GM21390 (cell line): ENCODE measurements at regions not wholly inside any gene's neighbourhood (a gene's known extent, or its start where the extent isn't known, plus 50 kb on each side); places are given as distances from the start of the nearest gene placed in this dataset.

Experiments
- ATAC-seq: cut with Tn5 transposase; IDR thresholded peaks from one replicate; pipeline ENCODE4 v1.9.1; 2021; ENCODE audit not compliant: unreplicated experiment

DNA sequence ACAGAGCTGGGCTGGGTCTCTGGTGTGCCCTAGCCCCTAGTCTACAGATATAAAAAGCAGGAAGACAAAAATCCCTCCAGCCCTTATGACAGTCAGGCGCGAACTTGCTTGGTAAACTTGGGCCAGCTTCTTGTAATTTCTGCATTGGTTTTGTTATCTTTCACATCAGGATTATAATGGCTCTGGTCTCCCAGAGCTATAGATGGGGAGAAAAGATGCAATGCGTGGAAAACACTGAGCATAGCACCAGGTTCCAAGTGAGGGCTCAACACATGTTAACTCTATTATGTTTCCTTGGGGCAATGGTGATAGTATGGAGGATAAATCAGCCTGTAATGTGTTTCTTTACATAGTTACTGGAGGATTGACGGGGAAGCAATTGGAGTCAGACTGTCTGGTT lies 246.8 kb upstream of the KCNG1 start:
- ATAC-seq, result no peak

DNA sequence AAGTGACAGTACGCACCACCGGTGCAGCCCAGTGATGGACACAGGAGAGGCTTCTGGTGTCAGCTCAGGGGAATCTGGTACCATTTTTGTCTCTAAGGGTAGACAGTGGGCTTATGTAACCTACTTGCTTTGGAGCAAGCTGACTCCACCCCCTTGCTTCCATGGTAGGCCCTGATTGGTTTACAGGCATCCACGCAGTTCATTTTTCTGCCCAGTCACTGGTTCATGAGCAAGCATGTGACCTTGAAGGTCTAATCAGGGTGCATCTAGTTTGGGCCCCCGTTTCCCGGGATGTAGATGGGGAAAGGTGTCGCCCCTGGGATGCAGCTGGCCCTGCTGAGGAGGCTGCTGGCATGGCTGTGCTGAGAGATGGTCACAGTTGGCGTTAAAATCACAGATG lies 244.8 kb upstream of the KCNG1 start:
- ATAC-seq, result no peak

DNA sequence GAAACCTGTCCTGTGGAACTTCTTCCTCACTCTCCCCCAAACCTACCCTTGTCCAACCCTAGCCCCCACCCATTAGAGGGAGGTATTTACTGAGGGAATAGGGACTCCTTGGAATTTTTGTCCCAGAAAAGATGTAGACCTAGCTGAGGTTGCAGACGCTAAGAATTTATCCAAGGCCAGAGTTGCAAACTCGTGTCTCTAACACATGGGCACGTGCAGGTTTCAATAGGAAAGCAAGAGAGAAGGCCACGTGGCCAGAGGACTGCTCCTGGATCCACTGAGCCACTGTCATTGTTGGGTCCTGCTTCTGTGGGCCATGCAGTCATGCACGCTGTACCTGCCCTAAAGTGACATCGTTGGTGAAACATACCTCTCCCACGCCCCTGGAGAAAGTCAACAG lies 243.4 kb upstream of the KCNG1 start:
- no peak for ATAC-seq

DNA sequence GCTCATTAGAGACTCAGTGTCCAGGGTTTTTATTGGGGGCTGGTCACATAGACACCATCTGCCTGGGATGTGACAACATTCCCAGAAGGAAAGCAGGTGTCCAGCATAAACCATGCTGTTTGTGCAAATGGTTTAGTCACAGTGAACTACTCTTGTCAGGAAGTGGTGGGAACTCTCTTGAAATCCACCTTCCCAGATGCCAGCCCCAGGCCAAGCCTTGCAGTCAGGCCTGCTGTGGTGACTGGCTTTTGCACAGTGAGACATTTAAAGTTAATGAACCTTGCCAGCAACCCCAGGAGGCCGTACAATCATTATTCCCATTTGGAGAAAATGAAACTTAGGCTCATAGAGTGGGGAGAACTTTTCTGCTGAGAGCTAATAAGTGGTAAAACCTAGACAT lies 242.5 kb upstream of the KCNG1 start:
- ATAC-seq, result no peak

DNA sequence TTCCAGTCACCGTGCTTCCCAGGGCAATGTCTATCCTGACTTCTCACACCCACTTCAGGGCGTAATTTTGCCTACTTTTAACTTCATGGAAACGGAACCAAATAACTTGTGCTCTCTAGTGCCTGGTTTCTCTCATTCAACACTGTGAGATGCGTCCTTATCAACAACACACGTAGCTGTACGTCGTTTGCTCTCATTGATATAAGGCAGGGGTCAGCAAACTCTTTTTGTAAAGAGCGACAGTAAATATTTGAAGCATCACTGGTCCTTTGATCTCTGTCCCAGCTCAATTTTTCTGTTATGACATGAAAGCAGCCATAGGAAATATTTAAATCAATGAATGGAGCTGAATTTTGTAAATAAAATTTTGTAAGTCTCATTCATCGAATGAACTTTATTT lies 239.3 kb upstream of the KCNG1 start:
- no peak for ATAC-seq

DNA sequence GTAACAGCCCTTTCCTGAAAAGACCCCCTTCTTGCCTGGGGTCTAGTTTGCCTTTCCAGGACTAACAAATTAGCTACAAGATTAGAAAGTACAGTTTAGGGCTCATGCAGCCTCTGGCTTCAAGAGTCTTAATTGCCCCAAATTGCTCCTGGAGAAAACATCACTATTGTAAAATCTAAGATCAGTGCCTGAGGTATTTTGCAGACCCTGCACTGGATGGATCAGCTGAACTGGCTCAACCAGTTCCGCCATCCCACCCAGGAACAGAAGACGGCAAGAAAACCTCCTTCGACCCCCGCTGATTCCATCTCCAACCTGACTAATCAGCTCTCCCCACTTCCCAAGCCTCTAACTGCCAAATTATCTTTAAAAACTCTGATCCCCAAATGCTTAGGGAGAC lies 236.5 kb upstream of the KCNG1 start:
- no peak for ATAC-seq

DNA sequence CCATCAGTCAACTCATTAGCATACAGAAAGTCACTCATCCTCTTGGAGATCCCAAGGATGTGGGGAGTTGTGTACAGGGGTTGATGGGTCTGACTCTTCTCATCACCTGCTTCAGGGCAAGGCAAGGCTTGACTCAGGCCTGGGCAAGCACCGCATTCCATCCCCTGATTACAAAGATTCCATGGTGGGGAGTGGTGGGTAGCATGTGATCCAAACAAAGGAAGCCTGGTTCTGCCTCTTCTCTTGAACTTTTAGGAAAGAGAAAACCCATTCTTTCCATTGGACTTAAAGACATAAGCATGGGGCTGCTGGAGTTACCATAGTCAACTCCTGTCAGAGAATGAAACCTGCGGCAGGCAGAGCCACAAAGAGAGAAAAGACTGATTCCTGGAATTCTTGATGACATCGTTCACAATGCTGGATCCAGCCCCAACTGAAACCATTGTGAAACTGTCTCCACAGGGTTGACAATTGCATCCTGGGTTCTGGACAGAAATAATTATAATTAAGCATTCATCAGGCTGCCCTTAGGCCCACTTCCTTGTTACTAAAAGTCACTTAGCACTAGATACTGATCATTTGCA lies 235.8 kb upstream of the KCNG1 start:
- ATAC-seq, result no peak

DNA sequence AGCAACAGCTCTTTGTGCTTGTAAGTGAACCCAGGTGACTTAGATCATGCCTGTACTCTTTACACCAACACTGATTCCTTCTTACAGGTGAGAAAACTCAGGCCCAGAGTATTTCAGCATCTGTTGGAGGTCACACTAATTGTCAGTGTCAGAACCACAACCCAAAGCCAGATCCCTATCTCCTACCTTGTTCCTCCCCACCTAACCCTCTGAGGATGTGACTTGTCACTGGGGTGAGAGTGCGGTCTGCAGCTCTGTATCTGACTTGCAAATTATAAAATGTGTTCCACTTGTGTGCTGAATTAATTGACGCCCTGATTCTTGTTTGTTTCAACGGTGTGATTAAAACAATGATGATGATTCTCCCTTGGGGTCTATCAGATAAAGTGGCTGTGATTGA lies 232.5 kb upstream of the KCNG1 start:
- no peak for ATAC-seq

DNA sequence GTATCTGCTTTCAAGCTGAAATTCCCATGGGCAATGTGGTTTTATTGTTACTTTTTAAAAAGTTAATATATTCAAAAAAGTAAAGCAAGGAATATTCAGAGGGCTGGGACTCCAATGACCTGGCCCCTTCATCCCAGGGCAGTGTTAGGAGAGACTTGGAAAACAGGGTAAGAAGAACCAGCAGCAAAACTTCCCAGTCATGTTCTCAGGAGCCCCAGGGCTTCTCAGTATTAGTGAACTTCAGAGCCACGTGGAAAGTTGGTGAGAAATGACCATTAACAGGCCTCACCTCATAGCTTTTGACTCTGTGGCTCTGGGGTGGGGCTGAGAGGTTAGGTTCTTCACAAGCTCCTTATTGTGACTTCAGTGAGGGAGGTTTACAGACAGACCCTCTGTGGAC lies 230.4 kb upstream of the KCNG1 start:
- no peak for ATAC-seq

DNA sequence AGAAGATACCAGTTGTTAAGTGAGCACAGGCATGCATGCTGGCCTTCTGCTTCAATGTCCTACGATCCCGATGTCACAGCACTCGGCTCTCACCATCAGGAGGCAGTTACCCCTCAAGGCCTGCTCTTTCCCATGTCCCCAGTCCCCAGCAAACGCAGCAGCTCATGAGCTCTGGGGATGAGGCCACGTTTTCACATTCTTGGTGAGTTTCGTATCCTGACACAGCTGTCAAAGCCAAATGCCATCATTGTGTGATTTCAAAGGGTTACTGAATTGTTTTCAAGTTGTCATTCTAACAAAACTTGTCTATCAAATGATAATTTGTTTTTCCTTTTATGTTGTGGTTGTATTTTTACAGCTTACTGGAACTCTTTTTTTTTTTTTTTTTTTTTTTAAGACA lies 226.9 kb upstream of the KCNG1 start:
- ATAC-seq, result no peak

DNA sequence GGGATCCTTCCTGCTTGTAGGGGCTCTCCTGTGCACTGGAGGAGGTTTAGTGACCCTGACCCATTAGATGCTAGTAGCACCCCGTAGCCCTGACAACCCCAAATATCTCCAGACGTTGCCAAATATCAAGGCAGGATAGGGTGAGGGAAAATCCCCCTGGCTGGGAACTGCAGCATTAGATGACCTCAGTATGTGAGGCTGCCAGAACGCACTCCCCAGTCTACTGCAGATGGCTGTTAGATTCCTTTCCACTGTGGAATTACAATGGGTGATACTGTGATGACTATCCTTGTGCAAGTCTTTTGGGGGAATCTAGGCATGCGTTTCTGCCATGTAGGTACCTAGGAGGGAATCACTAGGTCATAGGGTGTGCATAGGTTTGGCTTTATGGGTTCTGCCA lies 226.3 kb upstream of the KCNG1 start:
- ATAC-seq, result no peak

DNA sequence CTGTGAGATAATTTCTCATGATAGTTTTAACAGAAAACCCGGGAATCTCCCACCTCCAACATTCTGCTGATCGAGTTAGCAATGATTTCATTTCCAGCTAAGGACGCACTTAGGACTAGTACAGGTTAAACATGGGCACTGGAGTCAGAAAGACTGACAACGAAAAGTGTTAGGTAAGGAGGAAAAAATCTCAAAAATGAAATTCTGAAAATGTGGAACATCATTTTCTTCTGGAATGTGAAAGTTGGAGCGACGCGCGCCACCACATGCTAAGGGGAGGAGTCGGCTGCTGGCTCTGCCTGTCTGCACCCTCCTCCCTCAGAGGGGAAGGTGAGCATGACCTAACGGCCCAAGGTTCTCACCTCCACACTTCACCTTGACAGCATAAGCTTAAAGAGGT lies 221.6 kb upstream of the KCNG1 start:
- no peak for ATAC-seq

DNA sequence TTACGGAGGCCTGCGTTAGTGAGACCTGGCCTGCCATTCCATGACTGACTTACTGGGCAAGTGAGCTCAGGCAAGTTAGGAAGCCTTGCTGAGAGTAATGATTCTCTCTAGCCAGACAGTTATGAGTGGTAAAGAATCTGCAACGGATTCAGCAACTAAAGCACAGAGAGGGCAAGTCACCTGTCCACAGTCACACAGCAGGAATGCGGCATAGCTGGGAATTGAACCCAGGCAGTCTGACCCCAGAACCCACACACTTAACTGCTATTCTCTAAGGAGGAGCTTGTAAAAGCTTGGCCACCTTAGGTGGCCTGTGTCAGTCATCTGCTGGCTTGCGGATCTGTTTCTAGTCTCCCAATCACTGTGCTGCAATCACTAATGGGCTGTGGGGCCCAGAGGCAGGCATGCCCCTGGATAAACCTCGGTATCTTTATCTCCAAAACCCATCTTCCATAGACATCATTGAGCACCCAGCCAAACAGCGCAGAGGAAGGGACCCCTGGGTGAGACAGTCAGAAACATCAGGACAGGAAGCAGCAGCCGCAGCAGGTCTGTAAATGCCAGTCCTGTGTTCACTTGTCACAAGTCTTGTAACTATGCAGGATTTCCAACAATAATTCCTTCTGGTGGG lies 215.9 kb upstream of the KCNG1 start:
- no peak for ATAC-seq

DNA sequence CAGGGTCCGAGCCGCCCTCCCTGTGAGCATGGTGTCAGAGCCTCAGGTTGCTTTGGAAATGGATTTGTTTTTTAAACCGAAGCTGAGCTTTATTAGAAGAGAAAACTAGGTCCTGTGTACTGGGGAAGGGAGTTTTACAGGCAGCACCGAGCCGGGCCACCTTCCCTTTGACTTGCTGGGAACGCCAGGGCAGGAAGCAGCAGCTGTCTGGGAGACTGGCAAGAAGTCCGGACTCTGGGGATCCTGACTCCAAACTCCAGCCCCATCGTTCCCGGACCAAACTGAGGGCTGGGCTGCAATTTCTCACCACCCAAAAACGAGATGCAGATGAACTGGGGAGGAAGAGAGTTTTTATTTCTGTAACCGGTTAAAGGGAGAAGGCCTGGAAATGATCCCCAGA lies 214.9 kb upstream of the KCNG1 start:
- no peak for ATAC-seq

DNA sequence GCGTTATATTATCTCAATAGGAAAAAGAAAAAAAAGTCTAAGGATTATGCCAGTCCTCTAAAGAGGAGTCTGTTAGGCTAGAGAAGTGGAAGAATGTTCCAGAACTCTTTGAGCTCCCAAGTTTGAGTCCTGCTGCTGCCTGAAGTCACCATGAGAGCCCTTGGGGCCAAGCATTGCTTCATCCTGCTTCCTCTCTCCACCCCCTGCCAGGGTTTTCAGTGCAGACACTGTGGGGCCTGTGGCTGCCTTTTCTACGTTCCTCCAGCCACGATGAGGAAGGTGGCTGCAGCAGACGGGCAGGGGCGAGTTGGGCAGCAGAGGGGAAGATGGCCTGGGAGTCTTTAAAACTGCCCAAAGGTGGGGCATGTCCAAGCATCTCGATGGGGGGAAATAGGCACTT lies 214.4 kb upstream of the KCNG1 start:
- no peak for ATAC-seq

DNA sequence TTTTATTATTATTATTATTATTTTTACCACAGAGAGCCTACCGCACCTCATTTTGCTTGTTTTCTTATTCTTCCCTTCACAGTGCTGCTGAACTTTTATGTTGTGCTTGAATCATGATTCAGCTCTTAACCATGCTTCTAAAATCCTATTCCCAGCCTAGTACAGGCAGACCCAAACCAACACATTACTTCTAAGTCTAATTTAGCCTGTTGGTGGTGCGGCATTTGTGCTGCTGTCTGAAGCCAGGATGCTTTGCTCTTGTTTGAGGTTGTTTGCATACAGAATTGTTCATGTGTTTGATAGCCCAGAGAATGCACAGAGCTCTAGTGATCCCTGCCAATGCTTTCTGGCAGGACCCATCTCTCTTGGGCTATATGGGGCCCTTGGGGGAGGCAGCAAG lies 213.5 kb upstream of the KCNG1 start:
- no peak for ATAC-seq

DNA sequence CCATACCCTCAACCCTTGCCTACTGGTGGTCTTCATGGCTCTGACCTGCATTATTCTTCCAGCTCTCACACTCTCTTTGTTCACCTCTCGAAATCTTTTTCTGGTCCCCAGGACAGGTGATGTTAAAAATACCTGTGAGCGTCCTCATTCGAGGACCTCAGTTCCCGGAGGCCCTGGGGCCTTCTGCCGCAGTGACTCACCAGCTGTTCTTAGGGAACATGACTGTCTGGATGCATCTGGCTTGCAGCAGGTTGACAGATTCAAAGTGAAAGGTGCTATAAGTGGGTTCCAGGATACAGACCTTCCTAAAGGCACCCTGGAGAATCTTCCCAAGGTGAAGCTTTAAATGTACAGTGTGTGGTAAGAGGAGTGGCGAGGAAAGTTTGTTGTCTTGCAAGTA lies 210.4 kb upstream of the KCNG1 start:
- no peak for ATAC-seq

DNA sequence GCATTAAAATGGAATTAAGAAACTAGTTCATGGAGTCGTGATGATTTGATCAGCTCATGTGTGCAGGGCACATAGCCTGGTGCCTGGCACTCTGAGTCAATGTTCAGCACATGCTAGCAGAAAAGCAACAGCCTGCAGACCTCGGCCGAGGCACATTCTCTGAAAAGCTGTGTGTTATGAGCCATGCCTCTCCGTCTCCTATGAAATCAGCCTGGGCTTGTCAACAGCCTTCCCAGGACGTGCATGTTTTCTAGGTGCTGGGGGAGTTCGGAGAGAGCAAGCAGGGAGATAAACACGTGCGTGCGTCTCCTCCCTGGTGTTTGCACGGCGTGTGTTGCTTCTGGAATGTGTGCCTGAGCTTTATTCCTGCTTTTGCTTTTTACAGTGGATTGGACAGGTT lies 207.8 kb upstream of the KCNG1 start:
- ATAC-seq, result no peak

DNA sequence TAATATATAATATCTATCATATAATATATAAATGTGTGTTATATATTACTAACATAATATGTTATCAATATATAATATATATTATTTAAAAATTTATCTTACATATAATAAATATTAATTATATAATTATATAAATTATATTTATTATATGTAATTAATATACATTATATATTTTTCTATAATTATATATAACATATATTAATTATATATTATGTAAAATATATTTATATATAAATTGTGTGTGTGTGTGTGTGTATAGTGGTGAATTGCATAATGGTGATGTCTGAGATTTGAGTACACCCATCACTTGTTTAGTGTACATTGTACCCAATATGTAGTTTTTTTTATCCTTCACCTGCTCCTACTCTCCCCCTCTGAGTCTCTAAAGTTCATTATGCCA lies 205.9 kb upstream of the KCNG1 start:
- ATAC-seq, result no peak

DNA sequence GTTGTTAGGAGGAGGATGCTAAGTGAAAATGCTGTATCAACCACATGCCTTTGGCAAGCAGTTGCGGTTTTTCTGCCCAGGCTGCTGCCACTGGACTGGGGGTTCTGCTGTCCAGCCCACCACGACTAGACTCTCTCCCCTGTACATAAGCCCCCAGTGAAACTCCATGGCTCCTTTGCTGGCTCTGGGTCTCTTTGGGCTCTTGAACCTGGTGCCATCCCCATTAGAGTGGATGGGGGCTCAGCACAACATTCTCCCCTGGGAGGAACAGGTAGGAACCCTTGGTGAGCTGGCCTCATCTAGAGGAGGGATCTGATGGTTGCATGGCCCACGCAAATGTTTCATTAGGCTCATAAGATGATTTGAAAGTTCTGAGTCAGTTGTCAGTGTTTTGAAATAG lies 204.8 kb upstream of the KCNG1 start:
- no peak for ATAC-seq

DNA sequence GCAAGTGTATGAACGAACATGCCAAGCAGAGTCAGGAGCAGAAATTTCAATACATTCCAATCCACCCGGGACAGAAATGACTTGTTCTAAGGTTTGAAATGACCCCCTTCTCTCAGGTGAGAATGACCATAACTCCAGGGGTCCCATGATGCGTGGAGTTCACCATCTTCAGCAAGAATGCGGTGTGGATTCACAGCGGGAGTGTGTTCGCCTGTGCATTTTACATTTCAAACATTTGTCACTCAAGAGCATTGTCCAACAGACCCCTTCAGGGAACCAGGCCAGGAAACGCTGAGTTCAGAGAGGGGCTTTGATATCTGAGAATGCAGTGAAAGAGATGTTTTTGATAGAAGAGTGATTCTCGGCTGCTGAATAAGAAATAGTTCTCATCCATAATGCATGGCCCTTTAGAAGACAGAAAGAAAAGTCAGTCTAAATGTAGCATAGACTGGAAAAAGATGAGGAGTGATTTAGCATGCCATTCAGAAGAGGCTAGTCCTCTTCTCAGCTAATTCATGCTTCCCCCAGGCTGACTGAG lies 200.3 kb upstream of the KCNG1 start:
- ATAC-seq, result no peak

DNA sequence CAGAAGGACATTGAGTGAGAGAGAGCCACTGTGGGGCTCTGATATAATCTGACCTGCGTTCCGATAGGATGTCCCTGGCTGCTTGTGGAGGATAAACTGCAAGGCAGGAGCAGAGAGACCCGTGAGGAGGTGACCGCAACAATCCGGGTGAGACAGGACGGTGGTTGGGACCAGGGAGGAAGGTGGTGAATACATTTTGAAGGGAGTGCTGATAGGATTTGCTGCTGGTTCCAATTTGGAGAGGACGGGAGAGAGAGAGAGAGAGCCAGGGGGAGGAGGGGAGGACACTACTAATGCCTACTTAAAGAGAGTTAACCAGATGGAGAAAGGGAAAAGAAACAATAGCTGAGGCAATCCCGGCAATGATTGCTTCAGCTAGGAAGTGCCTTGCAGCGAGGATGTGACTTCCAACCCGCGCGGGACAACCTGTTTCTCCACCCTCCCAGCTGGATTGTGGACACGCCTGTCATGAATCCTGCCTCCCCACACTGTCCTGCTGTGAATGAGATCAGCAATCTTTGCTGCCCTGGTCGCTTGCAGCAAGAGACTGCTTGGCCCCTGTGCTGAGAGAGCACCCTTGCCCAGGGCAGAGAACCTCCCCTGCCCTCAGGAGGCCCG lies 199.0 kb upstream of the KCNG1 start:
- no peak for ATAC-seq

DNA sequence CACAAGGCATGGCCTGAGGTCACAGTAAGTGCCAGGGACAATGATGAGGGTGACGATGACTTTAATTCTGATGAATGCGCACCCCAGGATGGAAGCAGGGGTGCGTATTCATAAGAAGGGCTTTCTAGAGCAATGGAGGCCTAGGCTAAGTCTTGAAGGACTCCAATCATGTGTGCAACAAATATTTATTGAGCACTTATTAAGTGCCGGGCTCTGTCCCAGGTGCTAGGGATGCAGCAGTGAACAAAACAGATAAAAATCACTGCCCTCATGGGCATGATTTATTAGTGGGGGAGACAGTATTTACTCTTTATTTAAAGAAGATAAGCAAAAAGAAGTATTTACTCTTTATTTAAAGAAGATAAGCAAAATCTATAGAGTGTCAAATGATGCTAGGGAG lies 198.2 kb upstream of the KCNG1 start:
- ATAC-seq, result no peak
